Lower lobe of right lung (tissue), 2 donors: ENCODE measurements at regions not wholly inside any gene's neighbourhood (a gene's known extent, or its start where the extent isn't known, plus 50 kb on each side); places are given as distances from the start of the nearest gene placed in this dataset.
"Not testable (repeated sequence)": the region's sequence is repeated elsewhere in the genome, so short reads cannot be mapped to it uniquely, and the experiment has no call there.

Source experiments
- ATAC-seq, 2 donors: fragments of 200-7000 bp; cut with Tn5 transposase; one replicate each; pipeline ENCODE4 v1.9.1; 2020 to 2022; ENCODE audit warnings: mild to moderate bottlenecking in 2 of 2, moderate library complexity in 2 of 2
- DNase-seq: peaks from one replicate; pipeline ENCODE4 v3.0.0-alpha.2; 2020
- H3K27ac ChIP-seq: fragments of 200-600 bp; one replicate; pipeline ENCODE4 v1.8.0; 2022
- H3K27me3 ChIP-seq: fragments of 200-600 bp; one replicate; pipeline ENCODE4 v1.8.0; 2022; ENCODE audit warnings: low read depth
- H3K36me3 ChIP-seq: fragments of 200-600 bp; one replicate; pipeline ENCODE4 v1.8.0; 2022; ENCODE audit warnings: mild to moderate bottlenecking
- H3K4me1 ChIP-seq: fragments of 200-600 bp; one replicate; pipeline ENCODE4 v1.8.0; 2022
- H3K4me3 ChIP-seq: fragments of 200-600 bp; one replicate; pipeline ENCODE4 v1.8.0; 2022; ENCODE audit warnings: mild to moderate bottlenecking
- H3K9me3 ChIP-seq: fragments of 200-600 bp; one replicate; pipeline ENCODE4 v1.8.0; 2022
- CTCF ChIP-seq: fragments of 200-600 bp; IDR thresholded peaks from one replicate; pipeline ENCODE4 v1.8.0; 2022; ENCODE audit warnings: antibody characterized with exemption, mild to moderate bottlenecking
- intact Hi-C: fragments of 100-400 bp; cut with DNase I; formaldehyde crosslinking; loops from one replicate; pipeline ENCODE4 v1.11.0; 2022
- donor health status: DM: no; HTN: yes; CAD: no; lungs with severe emphysema.

DNA sequence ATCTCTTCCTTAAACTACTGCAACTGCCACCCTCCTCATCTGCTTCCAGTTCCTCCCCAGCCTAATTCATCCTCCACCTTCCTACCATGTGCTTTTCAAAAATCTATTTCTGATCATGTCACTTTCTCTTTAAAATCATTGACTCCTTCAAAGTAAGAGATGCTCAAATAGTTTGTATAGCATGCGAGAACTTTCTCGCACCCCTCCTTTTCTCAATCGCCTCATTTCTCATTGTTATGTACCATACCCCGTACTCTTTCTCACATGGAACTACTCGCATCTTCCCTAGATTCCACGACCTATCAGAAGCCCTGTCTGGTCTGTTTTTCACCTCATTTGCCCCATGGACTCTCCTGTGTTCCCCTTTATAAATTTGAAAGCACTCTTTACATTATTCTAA lies 238.2 kb downstream of the NRIP1 start:
- H3K4me1 ChIP-seq: no peaks in the 10 kb centered on the region
- intact Hi-C loops: no loop called here
- no peak overlapping the region for H3K27ac ChIP-seq
- ATAC-seq (no peak), DNase-seq (no peak)
- no peak overlapping the region for H3K4me3 ChIP-seq
- no peak for TF ChIP-seq CTCF
- H3K27me3 ChIP-seq: no peaks in the 10 kb centered on the region
- H3K9me3 ChIP-seq: no peaks in the 10 kb centered on the region
- no peaks in the 10 kb centered on the region for H3K36me3 ChIP-seq

DNA sequence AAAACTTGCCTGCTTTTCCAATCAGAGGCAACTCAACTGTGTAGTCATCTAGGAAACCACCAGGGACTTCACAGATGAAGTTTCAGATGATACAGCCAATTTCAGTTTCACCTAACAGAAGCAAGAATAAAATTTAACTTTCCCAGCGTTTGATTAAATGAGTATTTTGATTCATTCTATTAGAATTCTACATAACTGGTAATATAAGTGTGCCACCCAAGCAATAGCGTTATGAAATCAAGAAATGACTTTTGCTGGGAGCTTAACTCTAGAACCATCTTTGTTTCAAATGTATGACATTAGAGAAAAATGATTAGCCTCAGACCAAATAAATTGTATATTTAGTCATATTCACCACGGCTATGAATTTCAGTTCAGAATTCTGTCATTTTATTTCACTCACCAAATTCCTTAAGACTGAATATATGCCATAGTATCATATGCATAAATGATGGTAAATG lies 239.3 kb downstream of the NRIP1 start:
- Histone ChIP-seq H3K4me1 (no peaks in the 10 kb centered on the region), H3K4me3 (no peak overlapping the region), H3K36me3 (no peaks in the 10 kb centered on the region), H3K9me3 (no peaks in the 10 kb centered on the region), H3K27me3 (no peaks in the 10 kb centered on the region), H3K27ac (no peak overlapping the region)
- ATAC-seq (no peak), DNase-seq (no peak)
- no peak for TF ChIP-seq CTCF
- intact Hi-C loops: no loop called here

- no peak overlapping the region for H3K4me3 ChIP-seq
- intact Hi-C loops: no loop called here
- no peak for TF ChIP-seq CTCF
These were observed 240.7 kb downstream of the NRIP1 start for GRCh38 chr21:14824126-14824525.

GRCh38 chr21:14817311-14817710 lies 247.5 kb downstream of the NRIP1 start:
- no peak for ATAC-seq
- Histone ChIP-seq H3K4me1 (no peaks in the 10 kb centered on the region), H3K9me3 (peaks cover 7% of the 10 kb centered on the region), H3K27ac (no peak overlapping the region), H3K27me3 (no peaks in the 10 kb centered on the region), H3K36me3 (no peaks in the 10 kb centered on the region), H3K4me3 (no peak overlapping the region)
- intact Hi-C loops: no loop called here
- no peak for TF ChIP-seq CTCF
- DNase-seq: no peak

More at GRCh38 chr21:14824126-14824525, 240.7 kb downstream of the NRIP1 start:
- H3K27me3 ChIP-seq: no peaks in the 10 kb centered on the region
- H3K9me3 ChIP-seq: no peaks in the 10 kb centered on the region
- ATAC-seq: no peak
- H3K27ac ChIP-seq: no peak overlapping the region
- H3K4me1 ChIP-seq: no peaks in the 10 kb centered on the region
- no peak for DNase-seq
- no peaks in the 10 kb centered on the region for H3K36me3 ChIP-seq

- Histone ChIP-seq H3K4me3 (no peak overlapping the region), H3K4me1 (no peaks in the 10 kb centered on the region), H3K9me3 (peaks cover 16% of the 10 kb centered on the region), H3K36me3 (no peaks in the 10 kb centered on the region), H3K27ac (no peak overlapping the region), H3K27me3 (no peaks in the 10 kb centered on the region)
- DNase-seq (no peak), ATAC-seq (no peak)
- no peak for TF ChIP-seq CTCF
- intact Hi-C loops: no loop called here
These were observed 249.8 kb downstream of the NRIP1 start for GRCh38 chr21:14814991-14815390.

GRCh38 chr21:14814282-14814681 lies 250.5 kb downstream of the NRIP1 start:
- no peak for ATAC-seq
- Histone ChIP-seq H3K27me3 (no peaks in the 10 kb centered on the region), H3K27ac (no peak overlapping the region), H3K4me3 (no peak overlapping the region), H3K9me3 (peaks cover 16% of the 10 kb centered on the region), H3K36me3 (no peaks in the 10 kb centered on the region), H3K4me1 (no peaks in the 10 kb centered on the region)
- intact Hi-C loops: no loop called here
- TF ChIP-seq CTCF: no peak
- DNase-seq: no peak

- ATAC-seq, intact Hi-C loops, DNase-seq, H3K9me3 ChIP-seq, H3K4me1 ChIP-seq, H3K27me3 ChIP-seq, H3K27ac ChIP-seq, H3K36me3 ChIP-seq, H3K4me3 ChIP-seq: not testable (repeated sequence)
These were observed 258.1 kb upstream of the SAMSN1 start for GRCh38 chr21:14804170-14804569.
